ENCODE measurements at regions not wholly inside any gene's neighbourhood (a gene's known extent, or its start where the extent isn't known, plus 50 kb on each side); places are given as distances from the start of the nearest gene placed in this dataset.

DNA sequence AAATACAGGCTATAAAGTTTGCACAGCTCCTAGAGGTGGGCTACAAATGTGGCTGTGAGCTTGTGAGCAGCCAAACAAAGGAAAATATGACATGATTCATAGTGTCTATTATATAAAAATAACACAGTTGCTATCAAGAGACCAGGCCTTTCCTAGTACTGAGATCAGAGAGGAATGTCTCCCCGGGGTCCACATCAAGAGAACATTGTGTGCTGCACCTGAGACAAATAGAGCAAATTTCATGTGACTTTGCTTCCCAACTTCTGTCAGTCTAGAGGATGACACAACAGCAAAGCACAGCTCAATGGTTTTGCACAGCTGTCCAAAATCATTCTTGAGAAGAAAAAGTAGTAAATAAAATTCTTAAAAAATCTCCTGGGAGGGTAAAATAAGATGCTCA, 297.5 kb upstream of the PRKD1 start:
- no peak for TF ChIP-seq CTCF (IDR thresholded peaks at IDR 0.05)
- no peak for TF ChIP-seq ZFX (IDR thresholded peaks at IDR 0.05; ENCODE audit: borderline replicate concordance)
